GM23338 (cell line): ENCODE measurements at regions not wholly inside any gene's neighbourhood (a gene's known extent, or its start where the extent isn't known, plus 50 kb on each side); places are given as distances from the start of the nearest gene placed in this dataset.

ENCODE experiments used
- CTCF ChIP-seq, 2 experiments: fragments of 200-600 bp in 1 of 2; sonication (generic) in 1 of 2; conservative IDR thresholded peaks; 2 replicates each; pipeline versions ENCODE4 v1.5.1 to v1.6.1; 2016 to 2017; ENCODE audit warnings: antibody characterized with exemption in 2 of 2, low read depth in 2 of 2, mild to moderate bottlenecking in 2 of 2, moderate library complexity in 1 of 2
- EZH2 ChIP-seq: fragments of 200-600 bp; sonication (generic); IDR thresholded peaks from one replicate; pipeline ENCODE4 v1.8.0; 2017; ENCODE audit warnings: antibody characterized with exemption, mild to moderate bottlenecking, low read depth; ENCODE audit not compliant: unreplicated experiment
- EZH2phosphoT487 ChIP-seq: fragments of 200-600 bp; sonication (generic); IDR thresholded peaks from one replicate; pipeline ENCODE4 v1.8.1; 2018; ENCODE audit warnings: antibody characterized with exemption; ENCODE audit not compliant: unreplicated experiment
- JUNB ChIP-seq: IDR thresholded peaks from one replicate; pipeline ENCODE4 v1.6.1; 2016; ENCODE audit warnings: antibody characterized with exemption; ENCODE audit not compliant: unreplicated experiment
- NANOG ChIP-seq: IDR thresholded peaks from 2 replicates; pipeline ENCODE4 v1.6.1; 2016; ENCODE audit warnings: antibody characterized with exemption, borderline replicate concordance
- POLR2AphosphoS5 ChIP-seq: IDR thresholded peaks from 2 replicates; pipeline ENCODE4 v1.6.1; 2016; ENCODE audit warnings: antibody characterized with exemption, low read depth
- STAT1 ChIP-seq: IDR thresholded peaks from one replicate; pipeline ENCODE4 v1.6.1; 2016; ENCODE audit warnings: antibody characterized with exemption; ENCODE audit not compliant: unreplicated experiment
- ZNF331 ChIP-seq: fragments of 250-450 bp; sonication (Bioruptor Pico); IDR thresholded peaks from 2 replicates; pipeline ENCODE4 v1.5.0; 2020; ENCODE audit warnings: low read depth, mild to moderate bottlenecking, moderate library complexity
- TF ChIP-seq, protein P1 (sequence below): IDR thresholded peaks from one replicate; pipeline ENCODE4 v1.6.1; 2018; ENCODE audit warnings: antibody characterized with exemption; ENCODE audit not compliant: unreplicated experiment

DNA sequence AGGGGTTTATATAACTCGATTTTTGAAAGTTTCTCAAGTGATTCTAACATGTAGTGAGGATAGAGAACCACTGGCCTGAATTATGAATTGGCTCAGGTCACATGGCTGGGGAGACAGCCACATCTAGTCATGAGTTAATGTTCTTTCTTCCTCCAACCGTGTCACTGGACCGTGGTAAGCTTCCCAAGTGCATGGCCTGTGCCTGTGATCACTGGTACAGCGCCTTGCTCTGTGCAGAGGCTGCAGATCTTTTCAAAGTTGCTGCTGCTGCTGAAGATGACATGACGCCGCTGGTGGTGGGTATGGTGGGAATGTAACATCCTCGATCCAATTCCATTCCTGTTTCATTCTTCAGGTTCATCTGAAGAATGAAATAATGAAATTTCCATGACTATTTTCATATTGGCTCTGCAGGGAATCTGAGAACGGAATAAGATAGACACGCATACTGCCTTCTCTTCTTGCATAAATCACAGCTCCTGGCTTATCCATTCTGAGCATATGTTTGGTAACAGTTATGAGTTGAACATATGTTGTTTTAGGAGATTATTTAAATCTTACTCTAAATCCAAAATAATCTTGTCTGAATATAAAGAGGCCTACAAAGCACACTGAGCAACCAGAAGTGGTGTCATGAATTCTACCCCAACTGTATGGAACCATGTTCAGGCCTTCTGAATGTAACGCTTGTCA lies 100.5 kb upstream of the THSD7B start:
- no peak for TF ChIP-seq CTCF (conservative IDR thresholded peaks at IDR 0.05; ENCODE audit: low read depth in 2 of 2)
- no peak for TF ChIP-seq POLR2AphosphoS5
- TF ChIP-seq ZNF331 (CRISPR knock-in tag): no peak
- no peak for TF ChIP-seq EZH2
- TF ChIP-seq STAT1: no peak
- no peak for TF ChIP-seq EZH2phosphoT487
- TF ChIP-seq, protein P1, sequence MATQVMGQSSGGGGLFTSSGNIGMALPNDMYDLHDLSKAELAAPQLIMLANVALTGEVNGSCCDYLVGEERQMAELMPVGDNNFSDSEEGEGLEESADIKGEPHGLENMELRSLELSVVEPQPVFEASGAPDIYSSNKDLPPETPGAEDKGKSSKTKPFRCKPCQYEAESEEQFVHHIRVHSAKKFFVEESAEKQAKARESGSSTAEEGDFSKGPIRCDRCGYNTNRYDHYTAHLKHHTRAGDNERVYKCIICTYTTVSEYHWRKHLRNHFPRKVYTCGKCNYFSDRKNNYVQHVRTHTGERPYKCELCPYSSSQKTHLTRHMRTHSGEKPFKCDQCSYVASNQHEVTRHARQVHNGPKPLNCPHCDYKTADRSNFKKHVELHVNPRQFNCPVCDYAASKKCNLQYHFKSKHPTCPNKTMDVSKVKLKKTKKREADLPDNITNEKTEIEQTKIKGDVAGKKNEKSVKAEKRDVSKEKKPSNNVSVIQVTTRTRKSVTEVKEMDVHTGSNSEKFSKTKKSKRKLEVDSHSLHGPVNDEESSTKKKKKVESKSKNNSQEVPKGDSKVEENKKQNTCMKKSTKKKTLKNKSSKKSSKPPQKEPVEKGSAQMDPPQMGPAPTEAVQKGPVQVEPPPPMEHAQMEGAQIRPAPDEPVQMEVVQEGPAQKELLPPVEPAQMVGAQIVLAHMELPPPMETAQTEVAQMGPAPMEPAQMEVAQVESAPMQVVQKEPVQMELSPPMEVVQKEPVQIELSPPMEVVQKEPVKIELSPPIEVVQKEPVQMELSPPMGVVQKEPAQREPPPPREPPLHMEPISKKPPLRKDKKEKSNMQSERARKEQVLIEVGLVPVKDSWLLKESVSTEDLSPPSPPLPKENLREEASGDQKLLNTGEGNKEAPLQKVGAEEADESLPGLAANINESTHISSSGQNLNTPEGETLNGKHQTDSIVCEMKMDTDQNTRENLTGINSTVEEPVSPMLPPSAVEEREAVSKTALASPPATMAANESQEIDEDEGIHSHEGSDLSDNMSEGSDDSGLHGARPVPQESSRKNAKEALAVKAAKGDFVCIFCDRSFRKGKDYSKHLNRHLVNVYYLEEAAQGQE: no peak
- TF ChIP-seq NANOG: no peak
- TF ChIP-seq JUNB: no peak
